HFFc6 (cell line): ENCODE measurements at regions not wholly inside any gene's neighbourhood (a gene's known extent, or its start where the extent isn't known, plus 50 kb on each side); places are given as distances from the start of the nearest gene placed in this dataset.
"Not testable (repeated sequence)": the region's sequence is repeated elsewhere in the genome, so short reads cannot be mapped to it uniquely, and the experiment has no call there.

Experiments
- DNase-seq: peaks from one replicate; pipeline ENCODE4 v3.0.0-alpha.2; 2018
- H3K27ac Mint-ChIP-seq: 2 replicates; pipeline ENCODE4 v1.8.0; 2020; ENCODE audit warnings: mild to moderate bottlenecking, mixed read lengths
- H3K27me3 Mint-ChIP-seq: 2 replicates; pipeline ENCODE4 v1.8.0; 2021; ENCODE audit warnings: mild to moderate bottlenecking, moderate library complexity, mixed read lengths; ENCODE audit not compliant: insufficient read depth
- H3K36me3 Mint-ChIP-seq: 2 replicates; pipeline ENCODE4 v1.8.0; 2021; ENCODE audit warnings: low read depth, mixed read lengths
- H3K4me1 Mint-ChIP-seq: 2 replicates; pipeline ENCODE4 v1.8.0; 2020; ENCODE audit warnings: low read depth, mixed read lengths
- H3K4me3 Mint-ChIP-seq: 2 replicates; pipeline ENCODE4 v1.8.0; 2020; ENCODE audit warnings: mild to moderate bottlenecking, moderate library complexity, mixed read lengths
- H3K9me3 Mint-ChIP-seq: 2 replicates; pipeline ENCODE4 v1.8.0; 2020; ENCODE audit warnings: mild to moderate bottlenecking, mixed read lengths
- CTCF ChIP-seq: fragments of 200-600 bp; sonication (generic); IDR thresholded peaks from 2 replicates; pipeline ENCODE4 v1.5.0; 2021; ENCODE audit warnings: antibody characterized with exemption, mild to moderate bottlenecking

DNA sequence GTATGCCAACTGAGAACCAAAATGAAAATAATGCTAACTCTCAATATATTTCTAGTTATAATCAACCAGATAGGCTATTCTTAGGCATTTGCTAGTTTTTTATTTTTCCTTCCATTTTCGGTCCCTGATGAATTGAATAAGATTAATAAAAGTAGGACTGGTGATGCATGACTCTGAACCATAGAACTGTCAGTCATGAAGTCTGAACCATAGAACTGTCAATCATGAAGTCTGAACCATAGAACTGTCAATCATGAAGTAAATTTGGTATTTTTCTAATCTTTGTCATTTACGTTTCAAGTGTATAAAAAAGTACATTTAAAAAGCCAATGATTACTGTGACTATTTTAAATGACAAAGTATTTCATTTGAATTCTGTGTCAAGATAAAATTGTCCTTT, 460.2 kb upstream of the NDST3 start:
- Mint-ChIP-seq H3K4me1 (no peaks in the 10 kb centered on the region), H3K4me3 (no peak overlapping the region), H3K36me3 (no peaks in the 10 kb centered on the region), H3K27me3 (no peaks in the 10 kb centered on the region), H3K27ac (no peak overlapping the region), H3K9me3 (peaks cover 36% of the 10 kb centered on the region)
- no peak for TF ChIP-seq CTCF
- DNase-seq: no peak

DNA sequence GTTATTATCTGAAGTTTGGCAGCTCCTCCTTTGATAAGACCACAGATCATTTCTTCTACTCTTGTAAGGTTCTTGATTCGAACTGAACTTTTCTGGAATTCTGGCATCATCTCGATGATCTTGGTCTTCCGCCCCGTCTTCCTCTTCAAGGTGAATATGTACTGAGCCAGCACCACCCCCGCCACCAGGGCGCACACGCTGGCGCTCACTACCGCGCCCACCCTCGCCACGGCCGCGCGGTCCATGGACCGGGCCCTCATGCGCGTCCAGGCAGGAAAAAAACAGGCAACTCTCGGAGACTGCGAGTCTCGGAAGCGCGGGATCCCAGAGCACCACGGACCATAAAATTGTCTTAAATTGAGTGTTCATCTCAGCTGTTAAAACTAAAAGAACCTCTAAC, 458.4 kb upstream of the NDST3 start:
- no peak for TF ChIP-seq CTCF
- DNase-seq: no peak
- no peaks in the 10 kb centered on the region for H3K4me1 Mint-ChIP-seq
- H3K36me3 Mint-ChIP-seq: no peaks in the 10 kb centered on the region
- H3K27ac Mint-ChIP-seq: no peak overlapping the region
- no peak overlapping the region for H3K4me3 Mint-ChIP-seq
- peaks cover 28% of the 10 kb centered on the region for H3K9me3 Mint-ChIP-seq
- no peaks in the 10 kb centered on the region for H3K27me3 Mint-ChIP-seq

DNA sequence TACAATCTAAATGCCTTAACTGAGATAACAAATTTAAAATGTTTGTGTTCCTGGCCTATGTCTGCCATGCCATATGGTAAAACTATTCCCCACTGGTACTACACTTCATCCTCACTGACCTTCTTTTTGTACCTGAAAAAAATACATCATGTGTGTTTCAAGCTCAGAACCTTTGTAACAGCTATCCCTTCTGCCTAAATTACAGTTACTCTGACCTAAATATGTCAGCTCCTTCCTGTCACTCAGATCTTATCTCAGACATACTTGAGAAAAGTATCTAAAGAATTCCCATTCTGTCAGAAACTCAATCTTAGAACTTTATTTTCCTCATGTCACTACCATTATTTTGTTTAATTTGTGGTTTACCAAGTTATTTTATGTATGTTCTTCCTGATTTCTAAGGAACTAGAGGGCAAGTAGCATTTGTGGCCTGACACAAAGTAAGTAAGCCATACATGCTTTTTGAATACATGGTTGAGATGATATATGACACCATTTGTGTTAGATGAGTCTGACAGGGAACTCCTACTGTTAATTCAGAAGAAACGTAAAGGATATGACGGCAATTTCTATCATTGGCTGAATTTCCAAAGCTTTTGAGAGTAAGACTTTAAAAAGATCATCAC, 456.5 kb upstream of the NDST3 start:
- no peak for TF ChIP-seq CTCF
- Mint-ChIP-seq H3K9me3 (peaks cover 19% of the 10 kb centered on the region), H3K27ac (no peak overlapping the region), H3K27me3 (no peaks in the 10 kb centered on the region), H3K4me3 (no peak overlapping the region), H3K4me1 (no peaks in the 10 kb centered on the region), H3K36me3 (no peaks in the 10 kb centered on the region)
- no peak for DNase-seq

GRCh38 chr4:117588771-117589170, 445.5 kb upstream of the NDST3 start:
- no peak for DNase-seq
- Mint-ChIP-seq H3K27ac (no peak overlapping the region), H3K4me1 (no peaks in the 10 kb centered on the region), H3K9me3 (peaks cover 30% of the 10 kb centered on the region), H3K27me3 (no peaks in the 10 kb centered on the region; the same call in 1 of the 2 replicates), H3K4me3 (no peak overlapping the region), H3K36me3 (no peaks in the 10 kb centered on the region)
- TF ChIP-seq CTCF: no peak

- Mint-ChIP-seq H3K4me3 (no peak overlapping the region), H3K9me3 (peaks cover 26% of the 10 kb centered on the region), H3K27me3 (peaks cover 3% of the 10 kb centered on the region; the same call in 1 of the 2 replicates), H3K27ac (no peak overlapping the region), H3K36me3 (no peaks in the 10 kb centered on the region), H3K4me1 (no peaks in the 10 kb centered on the region)
- no peak for TF ChIP-seq CTCF
- DNase-seq: no peak
Measured at GRCh38 chr4:117596917-117597480, 437.3 kb upstream of the NDST3 start.

- H3K27ac Mint-ChIP-seq, H3K27me3 Mint-ChIP-seq, DNase-seq, H3K4me3 Mint-ChIP-seq, H3K36me3 Mint-ChIP-seq, H3K4me1 Mint-ChIP-seq: not testable (repeated sequence)
- peaks cover 17% of the 10 kb centered on the region for H3K9me3 Mint-ChIP-seq
Measured at GRCh38 chr4:117599393-117599792, 434.9 kb upstream of the NDST3 start.

DNA sequence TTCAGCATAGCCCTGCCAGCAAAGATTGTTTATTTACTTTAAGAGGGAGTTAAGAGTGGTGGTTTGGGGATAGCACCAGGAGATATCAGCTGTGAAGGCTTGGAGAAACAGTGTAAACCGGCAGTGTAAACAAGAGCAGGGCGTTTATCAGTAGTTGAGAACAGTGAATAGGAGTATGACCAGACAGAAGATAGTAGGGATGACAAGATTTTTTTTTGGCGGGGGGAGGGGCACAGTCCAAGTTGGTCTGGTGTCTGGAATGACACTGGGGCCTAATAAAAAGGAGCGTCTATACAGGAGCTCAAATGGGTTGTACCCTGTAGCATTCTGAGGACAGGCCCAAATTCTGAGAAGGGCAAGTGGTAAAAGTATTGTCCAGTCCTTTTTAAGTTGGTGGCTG, 433.4 kb upstream of the NDST3 start:
- not testable (repeated sequence) for H3K4me1 Mint-ChIP-seq, DNase-seq, H3K4me3 Mint-ChIP-seq, H3K27ac Mint-ChIP-seq, H3K36me3 Mint-ChIP-seq, H3K9me3 Mint-ChIP-seq, H3K27me3 Mint-ChIP-seq
